AG09319 (cell line): ENCODE measurements at regions not wholly inside any gene's neighbourhood (a gene's known extent, or its start where the extent isn't known, plus 50 kb on each side); places are given as distances from the start of the nearest gene placed in this dataset.

Experiments used
- DNase-seq: peaks from one replicate; pipeline ENCODE4 v3.0.0-alpha.2; 2010; ENCODE audit warnings: low read depth; ENCODE audit errors: extremely low read depth
- TF ChIP-seq, protein P1 (sequence below): IDR thresholded peaks from 2 replicates; pipeline ENCODE4 v1.5.1; 2011; ENCODE audit warnings: low read depth, mild to moderate bottlenecking, inconsistent platforms, low read length, moderate library complexity

- no peak for DNase-seq
- TF ChIP-seq, protein P1, sequence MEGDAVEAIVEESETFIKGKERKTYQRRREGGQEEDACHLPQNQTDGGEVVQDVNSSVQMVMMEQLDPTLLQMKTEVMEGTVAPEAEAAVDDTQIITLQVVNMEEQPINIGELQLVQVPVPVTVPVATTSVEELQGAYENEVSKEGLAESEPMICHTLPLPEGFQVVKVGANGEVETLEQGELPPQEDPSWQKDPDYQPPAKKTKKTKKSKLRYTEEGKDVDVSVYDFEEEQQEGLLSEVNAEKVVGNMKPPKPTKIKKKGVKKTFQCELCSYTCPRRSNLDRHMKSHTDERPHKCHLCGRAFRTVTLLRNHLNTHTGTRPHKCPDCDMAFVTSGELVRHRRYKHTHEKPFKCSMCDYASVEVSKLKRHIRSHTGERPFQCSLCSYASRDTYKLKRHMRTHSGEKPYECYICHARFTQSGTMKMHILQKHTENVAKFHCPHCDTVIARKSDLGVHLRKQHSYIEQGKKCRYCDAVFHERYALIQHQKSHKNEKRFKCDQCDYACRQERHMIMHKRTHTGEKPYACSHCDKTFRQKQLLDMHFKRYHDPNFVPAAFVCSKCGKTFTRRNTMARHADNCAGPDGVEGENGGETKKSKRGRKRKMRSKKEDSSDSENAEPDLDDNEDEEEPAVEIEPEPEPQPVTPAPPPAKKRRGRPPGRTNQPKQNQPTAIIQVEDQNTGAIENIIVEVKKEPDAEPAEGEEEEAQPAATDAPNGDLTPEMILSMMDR, result no peak
Observed at GRCh38 chr10:52649511-52649910, 123.1 kb downstream of the MBL2 start.

GRCh38 chr10:52650873-52651272 lies 121.7 kb downstream of the MBL2 start:
- TF ChIP-seq, protein P1, result no peak
- no peak for DNase-seq

DNA sequence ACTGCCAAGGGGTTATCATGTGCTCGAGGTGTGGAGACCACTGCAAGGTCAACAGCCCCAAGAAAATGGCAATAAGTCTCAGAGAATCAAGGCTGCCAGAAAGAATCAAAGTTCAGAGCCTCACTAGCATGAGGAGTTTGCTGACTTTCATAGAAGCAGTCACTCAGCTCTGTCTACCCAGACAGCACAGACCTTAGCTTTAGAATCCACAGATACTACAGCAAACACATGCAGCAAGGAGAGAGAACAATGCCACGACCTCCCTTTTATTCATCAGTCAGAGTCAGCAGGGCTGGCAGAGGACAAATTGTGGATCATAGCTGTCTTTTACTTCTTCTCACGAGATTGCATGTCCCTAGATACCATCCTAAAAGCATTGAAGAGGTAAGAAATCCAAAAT lies 121.3 kb downstream of the MBL2 start:
- DNase-seq, result no peak
- TF ChIP-seq, protein P1, result no peak

GRCh38 chr10:52652431-52653262 lies 119.9 kb downstream of the MBL2 start:
- TF ChIP-seq, protein P1, result no peak
- no peak for DNase-seq

GRCh38 chr10:52653263-52653909 lies 119.2 kb downstream of the MBL2 start:
- no peak for DNase-seq
- TF ChIP-seq, protein P1, result no peak

DNA sequence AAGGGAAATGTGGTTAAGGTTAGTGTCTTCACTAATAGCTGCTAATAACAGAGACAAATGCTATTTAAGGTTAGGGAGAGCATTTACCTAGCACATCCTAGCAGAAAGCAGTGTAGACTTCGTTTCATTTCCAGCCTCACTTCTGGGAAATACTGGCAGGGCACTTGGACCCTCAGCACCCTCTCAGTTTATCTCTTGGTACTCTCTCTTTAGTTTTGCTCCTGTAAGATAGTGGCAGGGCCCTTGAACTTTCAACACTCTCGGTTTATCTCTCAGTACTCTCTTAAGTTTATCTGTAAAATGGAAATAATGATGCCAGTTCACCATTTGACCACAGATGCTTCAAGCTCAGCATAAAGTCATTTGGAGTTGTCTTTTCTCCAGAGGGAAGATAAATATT lies 118.4 kb downstream of the MBL2 start:
- DNase-seq, result no peak
- TF ChIP-seq, protein P1, result no peak

- TF ChIP-seq, protein P1, result no peak
- DNase-seq, result no peak
Observed at GRCh38 chr10:52658112-52658511, 114.5 kb downstream of the MBL2 start.
